Vagina (tissue), 2 donors: ENCODE measurements at regions not wholly inside any gene's neighbourhood (a gene's known extent, or its start where the extent isn't known, plus 50 kb on each side); places are given as distances from the start of the nearest gene placed in this dataset.

Source experiments
- CTCF ChIP-seq, 3 experiments: fragments of 450-650 bp in 2 of 3; fragments of 200-600 bp in 1 of 3; sonication (generic) in 1 of 3; IDR thresholded peaks; one replicate each; pipeline ENCODE4 v1.5.1; 2017 to 2019; ENCODE audit warnings: antibody characterized with exemption in 3 of 3, mild to moderate bottlenecking in 2 of 3, moderate library complexity in 2 of 3
- POLR2AphosphoS5 ChIP-seq, 2 donors: sonication (generic); formaldehyde crosslinking; IDR thresholded peaks; one replicate each; pipeline ENCODE4 v1.9.0; 2017; ENCODE audit warnings: antibody characterized with exemption in 2 of 2, mild to moderate bottlenecking in 2 of 2, low read depth in 1 of 2; ENCODE audit not compliant: insufficient read depth in 1 of 2

- TF ChIP-seq CTCF (IDR thresholded peaks at IDR 0.05), result no peak
- no peak for TF ChIP-seq POLR2AphosphoS5 (IDR thresholded peaks at IDR 0.05; ENCODE audit: insufficient read depth in 1 of 2, low read depth in 1 of 2)
Observed at GRCh38 chr22:48811885-48812284, 1015.8 kb downstream of the BRD1 start.
